ENCODE measurements at regions not wholly inside any gene's neighbourhood (a gene's known extent, or its start where the extent isn't known, plus 50 kb on each side); places are given as distances from the start of the nearest gene placed in this dataset.

- TF ChIP-seq CTCF (IDR thresholded peaks at IDR 0.05) (no peak), POLR2A (IDR thresholded peaks at IDR 0.05; ENCODE audit: low read depth) (no peak)
These were observed 335.0 kb downstream of the MATN1 start for GRCh38 chr1:30388386-30388785.

Measured in esophagus muscularis mucosa (tissue), 3 donors.